GM13976 (cell line): ENCODE measurements at regions not wholly inside any gene's neighbourhood (a gene's known extent, or its start where the extent isn't known, plus 50 kb on each side); places are given as distances from the start of the nearest gene placed in this dataset.

ENCODE experiments used
- DNase-seq: peaks from one replicate; pipeline ENCODE4 v3.0.0; 2012; ENCODE audit warnings: low spot score
- in situ Hi-C: fragments of 300-500 bp; cut with MboI; formaldehyde crosslinking; loops from one replicate; pipeline ENCODE4 v1.12.0; 2022; ENCODE audit warnings: low sequenced_read_pairs, mixed read lengths, inconsistent platforms; ENCODE audit not compliant: unreplicated experiment
- TF ChIP-seq, protein P1 (sequence below): IDR thresholded peaks from 2 replicates; pipeline ENCODE4 v1.5.1; 2012; ENCODE audit warnings: borderline replicate concordance, mild to moderate bottlenecking; ENCODE audit not compliant: insufficient read depth; ENCODE audit errors: extremely low read depth, missing control alignments, control extremely low read depth

DNA sequence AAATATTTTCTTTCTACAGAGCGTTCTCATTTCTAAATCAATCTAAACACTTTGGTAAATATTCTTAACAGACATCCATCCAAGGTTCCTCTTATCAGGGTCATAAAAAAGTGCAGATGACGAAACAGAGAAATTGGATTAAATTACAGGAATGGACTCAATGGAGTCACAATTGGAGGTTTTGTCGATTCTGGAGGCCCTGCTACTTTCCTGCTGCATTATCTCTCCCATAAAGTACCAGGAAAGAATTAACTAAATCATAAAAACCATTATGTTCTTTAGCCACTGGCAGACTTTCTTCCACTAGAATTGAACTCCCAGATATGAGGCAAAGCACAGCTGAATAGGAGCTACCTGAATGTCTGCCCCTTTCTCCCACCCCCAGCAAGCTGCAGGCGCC, 610.6 kb downstream of the HDGFL1 start:
- no peak for DNase-seq
- in situ Hi-C loops: no loop called here
- TF ChIP-seq, protein P1, sequence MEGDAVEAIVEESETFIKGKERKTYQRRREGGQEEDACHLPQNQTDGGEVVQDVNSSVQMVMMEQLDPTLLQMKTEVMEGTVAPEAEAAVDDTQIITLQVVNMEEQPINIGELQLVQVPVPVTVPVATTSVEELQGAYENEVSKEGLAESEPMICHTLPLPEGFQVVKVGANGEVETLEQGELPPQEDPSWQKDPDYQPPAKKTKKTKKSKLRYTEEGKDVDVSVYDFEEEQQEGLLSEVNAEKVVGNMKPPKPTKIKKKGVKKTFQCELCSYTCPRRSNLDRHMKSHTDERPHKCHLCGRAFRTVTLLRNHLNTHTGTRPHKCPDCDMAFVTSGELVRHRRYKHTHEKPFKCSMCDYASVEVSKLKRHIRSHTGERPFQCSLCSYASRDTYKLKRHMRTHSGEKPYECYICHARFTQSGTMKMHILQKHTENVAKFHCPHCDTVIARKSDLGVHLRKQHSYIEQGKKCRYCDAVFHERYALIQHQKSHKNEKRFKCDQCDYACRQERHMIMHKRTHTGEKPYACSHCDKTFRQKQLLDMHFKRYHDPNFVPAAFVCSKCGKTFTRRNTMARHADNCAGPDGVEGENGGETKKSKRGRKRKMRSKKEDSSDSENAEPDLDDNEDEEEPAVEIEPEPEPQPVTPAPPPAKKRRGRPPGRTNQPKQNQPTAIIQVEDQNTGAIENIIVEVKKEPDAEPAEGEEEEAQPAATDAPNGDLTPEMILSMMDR: no peak

DNA sequence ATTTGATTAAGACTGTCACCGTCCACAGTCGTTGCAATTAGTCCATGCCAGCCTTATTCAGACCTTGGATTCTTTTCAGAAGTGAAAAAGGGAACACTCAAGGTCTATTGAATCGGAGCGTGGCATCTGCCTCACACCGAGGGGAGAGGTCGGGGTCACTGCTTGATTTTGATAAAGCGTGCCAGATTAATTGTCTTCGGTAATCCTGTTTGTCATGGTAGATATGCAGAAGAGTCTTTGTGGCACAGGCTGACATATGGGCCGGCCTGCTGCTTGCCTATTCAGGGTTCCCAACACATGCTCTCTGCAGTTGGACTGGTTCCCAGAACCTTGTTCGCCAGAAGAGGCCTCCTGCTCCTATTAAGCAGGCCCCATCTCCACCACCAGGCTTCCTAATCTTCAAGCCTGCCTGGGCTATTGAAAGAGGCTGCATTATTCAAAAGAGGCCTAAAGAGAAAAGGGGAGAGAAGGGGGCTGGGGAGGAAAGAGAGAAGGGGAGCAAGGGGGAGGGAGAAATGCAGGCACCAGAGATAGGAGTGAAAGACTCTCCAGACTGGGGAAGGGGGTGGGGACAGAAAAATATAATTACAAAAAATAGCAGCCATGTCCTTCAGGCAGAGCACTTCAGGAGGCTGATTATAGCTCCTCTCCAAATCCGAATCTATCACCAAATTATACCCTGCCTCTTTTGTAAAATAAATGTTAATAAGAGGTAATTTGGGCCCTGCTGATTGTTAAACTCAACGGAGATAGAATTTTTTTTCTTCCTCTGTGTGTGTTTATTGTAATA, 611.3 kb downstream of the HDGFL1 start:
- DNase-seq: no peak
- TF ChIP-seq, protein P1: no peak
- in situ Hi-C loops: no loop called here

DNA sequence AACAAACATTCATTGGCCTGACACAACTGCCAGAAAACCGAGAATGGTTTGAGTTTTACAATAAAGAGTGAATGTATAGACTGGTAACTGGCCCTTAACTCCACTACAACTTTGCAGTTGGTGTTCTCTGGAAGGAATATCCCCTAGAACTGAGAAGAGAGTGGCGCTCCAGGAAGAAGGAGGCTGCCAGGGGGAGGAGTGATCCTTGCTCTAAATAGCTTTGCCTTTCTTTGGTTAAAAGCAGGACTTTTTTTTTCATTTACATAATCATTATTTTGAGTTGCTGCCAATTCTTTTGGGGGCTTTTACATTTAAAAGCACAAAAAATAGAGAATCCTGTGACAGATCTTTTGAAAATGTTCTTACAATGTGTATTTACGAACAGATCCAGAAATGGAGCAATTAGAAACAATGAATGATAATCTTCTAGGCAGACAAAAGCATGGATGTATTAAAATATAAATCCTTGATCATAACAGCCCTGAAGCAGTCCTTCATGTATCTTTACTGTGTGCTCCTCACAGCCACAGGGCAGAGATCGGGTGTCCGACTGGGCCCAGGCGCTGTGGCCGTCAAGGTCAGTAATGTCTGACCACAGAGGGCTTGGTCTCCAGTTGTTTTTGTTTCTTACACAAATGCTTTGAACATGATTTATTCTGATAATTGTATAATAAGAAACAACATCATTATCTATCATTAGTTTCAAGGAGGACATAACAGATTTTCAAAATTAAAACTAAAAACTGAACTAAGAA, 612.2 kb downstream of the HDGFL1 start:
- DNase-seq: no peak
- in situ Hi-C loops: no loop called here
- TF ChIP-seq, protein P1: no peak

DNA sequence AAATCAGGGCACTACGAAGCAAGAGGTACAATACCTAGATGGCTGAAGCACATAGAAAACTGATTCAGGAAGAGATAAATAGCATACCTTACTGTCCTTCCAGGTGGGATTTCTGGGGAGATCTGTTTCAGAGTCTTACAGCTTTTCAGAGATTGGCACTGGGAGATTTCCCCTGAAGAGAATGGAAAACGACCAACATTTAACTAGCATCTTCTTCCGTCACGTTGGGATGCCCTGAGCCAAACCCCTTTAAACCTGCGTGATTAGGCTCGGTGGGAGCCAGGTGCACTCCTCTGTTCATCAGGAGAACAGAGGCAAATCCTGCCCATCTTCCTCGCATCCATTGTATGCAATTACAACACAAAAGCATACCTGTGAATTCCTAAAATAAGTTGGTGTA, 614.5 kb downstream of the HDGFL1 start:
- in situ Hi-C loops: no loop called here
- DNase-seq: no peak
- TF ChIP-seq, protein P1: no peak

DNA sequence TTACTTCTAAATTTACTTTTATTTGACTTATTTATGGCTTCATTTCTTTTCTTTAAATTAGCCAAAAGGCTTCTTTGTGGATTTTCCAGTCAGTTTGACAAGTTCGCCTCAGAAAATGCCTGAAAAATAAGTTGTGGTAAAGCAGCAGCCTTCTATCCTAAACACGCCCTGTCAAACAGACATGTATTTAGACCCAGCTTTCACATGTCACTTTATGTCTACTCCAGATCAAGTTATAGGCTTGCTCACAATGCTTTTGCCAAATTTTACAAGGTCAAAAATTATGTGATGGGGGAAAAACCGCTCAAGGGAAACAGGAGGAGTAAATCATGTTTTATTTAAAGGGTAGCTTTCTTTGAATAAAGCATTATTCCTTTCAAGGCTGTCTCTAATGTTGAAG, 615.0 kb downstream of the HDGFL1 start:
- in situ Hi-C loops: no loop called here
- DNase-seq: no peak
- TF ChIP-seq, protein P1: no peak

DNA sequence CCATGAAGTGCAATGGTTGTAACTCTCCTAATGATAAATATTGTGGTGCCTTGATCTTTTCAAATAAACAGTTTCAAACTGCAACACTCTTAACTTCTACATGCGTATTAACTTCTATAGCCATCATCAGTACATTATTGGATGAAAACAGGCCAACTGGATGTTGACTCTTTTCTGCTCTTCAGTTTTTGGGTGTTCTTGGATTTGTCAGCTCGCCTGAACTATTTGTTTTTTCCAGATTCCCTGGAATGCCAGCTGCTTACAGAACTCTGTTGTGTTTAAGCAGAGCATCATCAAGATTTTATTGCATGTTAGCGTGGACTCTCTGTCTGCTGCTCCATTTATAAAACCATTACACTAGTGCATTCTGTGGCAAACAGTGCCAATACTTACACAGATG, 626.1 kb downstream of the HDGFL1 start:
- no peak for DNase-seq
- in situ Hi-C loops: no loop called here
- TF ChIP-seq, protein P1: no peak

DNA sequence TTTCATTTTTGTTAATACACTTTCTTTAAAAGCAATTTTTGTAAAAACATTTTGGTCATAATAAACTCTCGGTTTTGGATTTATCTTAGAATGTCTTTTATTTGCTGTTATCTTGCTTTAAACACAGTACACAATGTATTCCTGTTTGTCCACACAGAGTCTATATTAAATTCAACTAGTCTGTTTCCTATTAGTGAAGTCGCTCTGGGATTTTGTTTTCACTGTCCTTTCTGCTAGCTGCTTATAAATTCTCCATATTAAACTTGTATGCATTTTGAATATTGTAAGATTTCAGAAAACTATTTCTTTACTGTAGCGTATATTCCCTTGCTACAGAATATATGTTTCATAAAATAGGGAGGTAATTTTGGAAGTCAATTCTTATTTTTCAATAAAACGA, 630.2 kb downstream of the HDGFL1 start:
- in situ Hi-C loops: no loop called here
- no peak for DNase-seq
- TF ChIP-seq, protein P1: no peak
